ENCODE measurements at regions not wholly inside any gene's neighbourhood (a gene's known extent, or its start where the extent isn't known, plus 50 kb on each side); places are given as distances from the start of the nearest gene placed in this dataset.

DNA sequence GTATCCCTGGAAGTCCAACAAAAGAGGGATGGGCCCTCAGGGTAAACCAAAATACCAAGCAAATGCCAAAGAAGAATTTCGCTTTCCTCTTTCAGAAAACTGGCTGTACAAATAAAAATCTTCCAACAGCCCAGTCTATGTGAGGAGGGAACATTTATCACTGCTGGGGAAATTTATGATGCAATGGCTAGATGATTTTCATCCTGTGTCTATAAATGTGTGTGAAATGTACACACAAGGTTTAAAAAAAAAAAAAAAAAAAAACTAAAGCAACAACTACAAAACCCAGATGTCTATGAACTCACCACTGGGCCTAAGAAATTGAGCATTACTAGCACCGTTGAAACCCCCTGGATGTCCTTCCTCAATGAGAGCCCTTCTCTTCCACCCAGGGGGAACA is 68.7 kb upstream of the SLC4A11 start:
- no peak for DNase-seq

DNA sequence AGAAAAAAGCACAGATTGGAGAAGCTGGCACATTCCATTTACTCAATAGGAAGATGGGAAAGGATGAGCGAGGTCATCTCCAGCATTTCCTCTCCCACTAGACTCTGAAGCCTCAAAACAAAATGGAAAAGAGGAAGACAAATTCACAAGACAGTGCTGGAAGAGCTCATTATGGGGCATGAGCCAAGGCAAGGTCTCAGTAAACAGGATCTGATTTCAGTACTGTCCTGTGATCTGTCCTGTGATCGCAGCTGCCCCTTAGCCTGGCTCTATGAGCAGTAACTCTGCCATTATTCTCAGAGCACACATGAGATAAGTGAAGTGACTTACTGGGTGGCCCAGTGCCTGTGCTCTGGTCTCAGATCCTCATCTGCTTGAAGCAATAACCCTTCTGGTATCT is 68.1 kb upstream of the SLC4A11 start:
- no peak for DNase-seq

DNA sequence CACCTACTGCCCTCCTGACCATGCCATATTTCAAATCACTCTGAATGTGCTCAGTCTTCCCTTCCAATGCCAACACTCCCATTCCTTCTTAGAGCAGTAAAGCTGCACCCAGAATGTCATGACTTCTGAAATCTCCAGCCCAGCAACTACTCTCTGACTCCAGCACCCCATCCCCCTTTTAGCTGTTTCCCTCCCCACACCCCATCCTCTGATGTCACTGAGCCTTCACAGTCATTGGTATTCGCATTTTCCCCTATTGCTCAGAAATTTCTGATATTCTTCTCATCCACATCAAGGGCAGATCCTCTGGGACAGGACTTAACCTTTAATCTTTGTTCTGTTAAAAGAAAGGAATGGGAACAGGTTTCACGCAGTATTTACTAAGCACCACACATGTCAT is 67.1 kb upstream of the SLC4A11 start:
- no peak for DNase-seq

DNA sequence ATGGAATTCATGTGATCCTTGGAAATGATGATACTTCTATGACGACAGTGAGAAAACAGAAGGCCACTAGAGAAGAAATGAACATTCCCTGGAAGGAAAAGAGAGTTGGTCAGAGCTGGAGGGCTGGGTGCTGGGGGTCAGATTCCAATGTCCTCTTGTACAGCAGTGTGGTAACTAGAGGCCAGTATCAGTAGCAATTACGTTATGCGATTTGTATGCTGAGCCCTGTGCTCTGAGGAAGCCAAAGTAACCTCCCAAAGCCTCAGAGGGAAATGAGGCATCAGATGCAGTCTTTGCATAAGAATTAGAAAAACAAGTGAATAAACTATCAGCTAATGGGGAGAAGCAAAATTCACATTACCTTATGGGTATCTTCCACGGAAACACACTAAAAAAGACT is 65.5 kb upstream of the SLC4A11 start:
- DNase-seq, result no peak

DNA sequence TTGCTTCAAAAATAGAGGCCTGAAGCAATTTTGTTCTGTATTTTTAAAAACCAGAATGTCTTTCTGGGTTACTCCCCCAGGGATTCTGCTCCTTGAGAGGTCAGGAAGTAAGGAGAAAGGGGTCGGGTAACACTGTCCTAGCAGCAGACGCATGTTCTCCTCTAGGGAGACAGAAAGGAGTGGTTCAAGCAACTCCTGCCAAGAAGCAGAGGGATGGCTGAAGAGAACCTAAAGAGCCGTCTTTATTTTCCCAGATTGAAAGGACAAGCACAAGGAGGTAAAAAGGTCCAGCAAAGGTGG is 58.0 kb upstream of the SLC4A11 start:
- no peak for DNase-seq

DNA sequence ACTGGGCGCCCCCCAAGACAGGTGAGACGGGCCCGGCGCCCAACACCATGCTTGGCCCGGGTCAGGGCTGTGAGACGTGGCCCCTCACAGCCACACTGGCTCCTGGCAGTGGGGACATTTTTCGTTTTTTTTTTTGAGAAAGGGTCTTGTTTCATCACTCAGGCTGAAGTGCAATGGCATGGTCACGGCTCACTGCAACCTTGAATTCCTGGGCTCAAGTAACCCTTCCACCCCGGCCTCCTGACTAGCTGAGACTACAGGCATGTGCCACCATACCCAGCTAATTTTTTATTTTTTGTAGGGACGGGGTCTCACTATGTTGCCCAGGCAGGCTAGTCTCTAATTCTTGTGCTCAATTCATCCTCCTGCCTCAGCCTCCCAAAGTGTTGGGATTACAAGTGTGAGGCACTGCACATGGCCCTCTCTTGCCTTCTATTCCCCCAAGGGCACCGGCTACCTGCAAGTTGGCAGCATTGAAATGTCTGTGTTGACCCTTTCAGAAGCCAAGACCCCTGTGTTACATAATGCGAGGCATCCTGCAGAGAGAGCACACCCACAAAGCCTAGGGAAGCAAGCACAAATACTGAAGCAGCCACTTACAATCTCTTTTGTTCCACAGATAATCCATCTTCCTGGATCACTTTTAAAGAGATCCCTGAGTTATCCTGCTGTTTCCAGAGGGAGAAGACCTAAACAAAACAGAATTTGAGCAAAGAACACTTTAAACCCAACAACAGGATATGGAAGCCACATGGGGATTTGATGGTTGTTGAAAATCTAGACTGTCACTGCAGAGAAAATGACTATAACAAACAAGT is 57.5 kb upstream of the SLC4A11 start:
- no peak for DNase-seq
